ENCODE measurements at regions not wholly inside any gene's neighbourhood (a gene's known extent, or its start where the extent isn't known, plus 50 kb on each side); places are given as distances from the start of the nearest gene placed in this dataset.
A peak's percentile ranks its signal among the peaks of the same experiment; 100 is the strongest.

- no peaks in the 10 kb centered on the region for H3K36me3 ChIP-seq (ENCODE audit: low read depth)
- TF ChIP-seq, protein P1, sequence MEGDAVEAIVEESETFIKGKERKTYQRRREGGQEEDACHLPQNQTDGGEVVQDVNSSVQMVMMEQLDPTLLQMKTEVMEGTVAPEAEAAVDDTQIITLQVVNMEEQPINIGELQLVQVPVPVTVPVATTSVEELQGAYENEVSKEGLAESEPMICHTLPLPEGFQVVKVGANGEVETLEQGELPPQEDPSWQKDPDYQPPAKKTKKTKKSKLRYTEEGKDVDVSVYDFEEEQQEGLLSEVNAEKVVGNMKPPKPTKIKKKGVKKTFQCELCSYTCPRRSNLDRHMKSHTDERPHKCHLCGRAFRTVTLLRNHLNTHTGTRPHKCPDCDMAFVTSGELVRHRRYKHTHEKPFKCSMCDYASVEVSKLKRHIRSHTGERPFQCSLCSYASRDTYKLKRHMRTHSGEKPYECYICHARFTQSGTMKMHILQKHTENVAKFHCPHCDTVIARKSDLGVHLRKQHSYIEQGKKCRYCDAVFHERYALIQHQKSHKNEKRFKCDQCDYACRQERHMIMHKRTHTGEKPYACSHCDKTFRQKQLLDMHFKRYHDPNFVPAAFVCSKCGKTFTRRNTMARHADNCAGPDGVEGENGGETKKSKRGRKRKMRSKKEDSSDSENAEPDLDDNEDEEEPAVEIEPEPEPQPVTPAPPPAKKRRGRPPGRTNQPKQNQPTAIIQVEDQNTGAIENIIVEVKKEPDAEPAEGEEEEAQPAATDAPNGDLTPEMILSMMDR (IDR thresholded peaks at IDR 0.05; ENCODE audit: poor library complexity, severe bottlenecking) = no peak
- no peaks in the 10 kb centered on the region for H3K27me3 ChIP-seq (ENCODE audit: insufficient read depth, poor library complexity, severe bottlenecking)
- no peak for DNase-seq (ENCODE audit: low spot score)
- H3K4me3 ChIP-seq (ENCODE audit: severe bottlenecking) = no peak overlapping the region
- no peaks in the 10 kb centered on the region for H3K4me1 ChIP-seq (ENCODE audit: insufficient read depth, poor library complexity, severe bottlenecking)
- H3K27ac ChIP-seq (ENCODE audit: poor library complexity, severe bottlenecking) = no peak overlapping the region
- no peaks in the 10 kb centered on the region for H3K9me3 ChIP-seq (ENCODE audit: severe bottlenecking)
- no peak for ATAC-seq (ENCODE audit: low read depth)
Observed at GRCh38 chr2:157125685-157126084, 131.8 kb upstream of the GALNT5 start.

GRCh38 chr2:157127249-157128012 is 130.1 kb upstream of the GALNT5 start:
- no peak overlapping the region for H3K27ac ChIP-seq (ENCODE audit: poor library complexity, severe bottlenecking)
- TF ChIP-seq, protein P1 (IDR thresholded peaks at IDR 0.05; ENCODE audit: poor library complexity, severe bottlenecking) = no peak
- no peaks in the 10 kb centered on the region for H3K9me3 ChIP-seq (ENCODE audit: severe bottlenecking)
- H3K4me1 ChIP-seq (ENCODE audit: insufficient read depth, poor library complexity, severe bottlenecking) = no peaks in the 10 kb centered on the region
- H3K36me3 ChIP-seq (ENCODE audit: low read depth) = no peaks in the 10 kb centered on the region
- DNase-seq (ENCODE audit: low spot score) (no peak), ATAC-seq (ENCODE audit: low read depth) (no peak)
- no peaks in the 10 kb centered on the region for H3K27me3 ChIP-seq (ENCODE audit: insufficient read depth, poor library complexity, severe bottlenecking)
- H3K4me3 ChIP-seq (ENCODE audit: severe bottlenecking) = no peak overlapping the region

GRCh38 chr2:157143901-157144300 is 113.6 kb upstream of the GALNT5 start:
- ATAC-seq (ENCODE audit: low read depth) = no peak
- no peaks in the 10 kb centered on the region for H3K4me1 ChIP-seq (ENCODE audit: insufficient read depth, poor library complexity, severe bottlenecking)
- no peaks in the 10 kb centered on the region for H3K9me3 ChIP-seq (ENCODE audit: severe bottlenecking)
- DNase-seq (ENCODE audit: low spot score) = no peak
- H3K27ac ChIP-seq (ENCODE audit: poor library complexity, severe bottlenecking) = no peak overlapping the region
- H3K4me3 ChIP-seq (ENCODE audit: severe bottlenecking) = no peak overlapping the region
- H3K27me3 ChIP-seq (ENCODE audit: insufficient read depth, poor library complexity, severe bottlenecking) = no peaks in the 10 kb centered on the region
- TF ChIP-seq, protein P1 (IDR thresholded peaks at IDR 0.05; ENCODE audit: poor library complexity, severe bottlenecking) = no peak
- no peaks in the 10 kb centered on the region for H3K36me3 ChIP-seq (ENCODE audit: low read depth)

DNA sequence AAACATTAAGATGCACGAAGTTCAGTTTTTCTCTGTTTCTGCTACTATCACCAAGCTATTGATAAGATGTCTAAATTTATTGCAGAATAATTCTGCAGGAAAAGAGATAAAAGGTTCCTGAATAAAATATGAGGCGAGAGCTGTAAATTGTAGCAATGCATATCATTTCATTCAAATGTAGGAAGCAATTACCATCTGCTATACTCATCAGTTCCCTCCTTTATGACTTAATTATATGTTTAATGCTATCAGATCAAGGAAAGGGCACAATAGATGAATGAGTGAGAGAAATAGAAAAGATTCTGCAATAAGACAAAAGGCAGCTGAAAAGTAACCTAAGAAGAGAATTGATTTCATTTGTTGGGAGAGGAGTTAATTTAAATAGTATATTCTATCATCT is 108.2 kb upstream of the GALNT5 start:
- no peaks in the 10 kb centered on the region for H3K9me3 ChIP-seq (ENCODE audit: severe bottlenecking)
- H3K4me3 ChIP-seq (ENCODE audit: severe bottlenecking) = no peak overlapping the region
- no peaks in the 10 kb centered on the region for H3K36me3 ChIP-seq (ENCODE audit: low read depth)
- H3K27me3 ChIP-seq (ENCODE audit: insufficient read depth, poor library complexity, severe bottlenecking) = no peaks in the 10 kb centered on the region
- H3K4me1 ChIP-seq (ENCODE audit: insufficient read depth, poor library complexity, severe bottlenecking) = peaks cover 9% of the 10 kb centered on the region
- ATAC-seq (ENCODE audit: low read depth) (no peak), DNase-seq (ENCODE audit: low spot score) (no peak)
- TF ChIP-seq, protein P1 (IDR thresholded peaks at IDR 0.05; ENCODE audit: poor library complexity, severe bottlenecking) = no peak
- no peak overlapping the region for H3K27ac ChIP-seq (ENCODE audit: poor library complexity, severe bottlenecking)

DNA sequence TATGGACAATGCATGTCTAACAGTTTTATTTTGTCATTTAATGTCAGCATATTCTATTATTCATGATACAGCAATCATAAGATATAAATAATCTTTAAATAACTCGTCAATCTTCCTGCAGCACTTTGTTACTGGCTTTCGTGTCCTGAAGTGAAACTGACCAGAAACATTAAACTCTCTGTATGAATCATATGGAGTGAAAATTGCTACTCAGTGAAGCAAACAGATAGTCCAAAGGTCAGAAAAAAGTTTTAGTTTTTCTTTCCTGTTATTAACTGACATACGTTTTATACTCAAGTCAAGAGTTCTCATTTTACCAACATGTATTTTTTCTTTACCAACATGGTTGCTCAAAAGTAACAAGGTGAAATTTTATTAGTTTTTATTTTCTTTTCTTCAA is 106.8 kb upstream of the GALNT5 start:
- H3K27me3 ChIP-seq (ENCODE audit: insufficient read depth, poor library complexity, severe bottlenecking) = no peaks in the 10 kb centered on the region
- peak; percentile 23; the same call in 1 of the 3 replicates for ATAC-seq (ENCODE audit: low read depth)
- no peaks in the 10 kb centered on the region for H3K9me3 ChIP-seq (ENCODE audit: severe bottlenecking)
- H3K4me3 ChIP-seq (ENCODE audit: severe bottlenecking) = no peak overlapping the region
- DNase-seq (ENCODE audit: low spot score) = no peak
- no peaks in the 10 kb centered on the region for H3K36me3 ChIP-seq (ENCODE audit: low read depth)
- H3K4me1 ChIP-seq (ENCODE audit: insufficient read depth, poor library complexity, severe bottlenecking) = peaks cover 9% of the 10 kb centered on the region
- TF ChIP-seq, protein P1 (IDR thresholded peaks at IDR 0.05; ENCODE audit: poor library complexity, severe bottlenecking) = no peak
- H3K27ac ChIP-seq (ENCODE audit: poor library complexity, severe bottlenecking) = no peak overlapping the region
